Caco-2 (cell line): ENCODE measurements at regions not wholly inside any gene's neighbourhood (a gene's known extent, or its start where the extent isn't known, plus 50 kb on each side); places are given as distances from the start of the nearest gene placed in this dataset.

Source experiments
- BruUV-seq: library from RNA; stranded (reverse); fragments of 400-500 nt; replicated peaks from 2 replicates; lab custom pipeline; 2021; lab: Mats Ljungman, UMichigan
- CTCF ChIA-PET: fragments of 300-600 bp; sonication (Branson Sonifier 250); formaldehyde crosslinking; loops from one replicate; lab custom pipeline; 2022; ENCODE audit warnings: antibody characterized with exemption; lab: Charles Lee
- POLR2A ChIA-PET: fragments of 300-600 bp; sonication (Branson Sonifier 250); formaldehyde crosslinking; loops from one replicate; lab custom pipeline; 2022; ENCODE audit warnings: antibody characterized with exemption; lab: Charles Lee
- DNase-seq, 2 experiments: peaks; one replicate each; pipeline versions ENCODE4 v3.0.0 to v3.0.0-alpha.2; 2020 to 2022
- H3K27me3 ChIP-seq: replicated peaks from 2 replicates; pipeline ENCODE4 v1.6.0; 2011; ENCODE audit warnings: low read length; ENCODE audit not compliant: control insufficient read depth, insufficient read depth
- H3K36me3 ChIP-seq: 2 replicates; pipeline ENCODE4 v1.5.1; 2011; ENCODE audit warnings: low read length; ENCODE audit not compliant: control insufficient read depth, insufficient read depth
- H3K4me1 ChIP-seq: fragments of 250-450 bp; sonication (Bioruptor Pico); 2 replicates; pipeline ENCODE4 v1.5.1; 2020; ENCODE audit warnings: mild to moderate bottlenecking
- H3K4me3 ChIP-seq: 2 replicates; pipeline ENCODE4 v1.5.1; 2011; ENCODE audit warnings: low read depth, mild to moderate bottlenecking, control low read depth, low read length
- H3K9me3 ChIP-seq: fragments of 250-450 bp; sonication (Bioruptor Pico); 2 replicates; pipeline ENCODE4 v1.5.1; 2020; ENCODE audit warnings: mild to moderate bottlenecking, moderate library complexity
- H3K27ac Mint-ChIP-seq: one replicate; pipeline ENCODE4 v1.8.0; 2022; ENCODE audit warnings: mixed read lengths; ENCODE audit not compliant: unreplicated experiment
- H3K27me3 Mint-ChIP-seq: one replicate; pipeline ENCODE4 v1.8.0; 2022; ENCODE audit warnings: mixed read lengths; ENCODE audit not compliant: insufficient read depth, unreplicated experiment
- H3K36me3 Mint-ChIP-seq: one replicate; pipeline ENCODE4 v1.8.0; 2022; ENCODE audit warnings: mild to moderate bottlenecking, mixed read lengths; ENCODE audit not compliant: insufficient read depth, unreplicated experiment
- H3K4me1 Mint-ChIP-seq: one replicate; pipeline ENCODE4 v1.8.0; 2022; ENCODE audit warnings: low read depth, mixed read lengths; ENCODE audit not compliant: unreplicated experiment
- H3K4me3 Mint-ChIP-seq: one replicate; pipeline ENCODE4 v1.8.0; 2022; ENCODE audit warnings: mild to moderate bottlenecking, moderate library complexity, mixed read lengths; ENCODE audit not compliant: unreplicated experiment
- H3K9me3 Mint-ChIP-seq: one replicate; pipeline ENCODE4 v1.8.0; 2022; ENCODE audit warnings: mixed read lengths; ENCODE audit not compliant: unreplicated experiment
- CTCF ChIP-seq, 2 experiments: fragments of 200-600 bp in 1 of 2; IDR thresholded peaks; 1 replicate in 1 of 2; 2 replicates in 1 of 2; pipeline versions ENCODE4 v1.5.1 to v1.8.0; 2011 to 2022; ENCODE audit warnings: antibody characterized with exemption in 1 of 2, control low read depth in 1 of 2, inconsistent platforms in 1 of 2, low read depth in 1 of 2, low read length in 1 of 2, mild to moderate bottlenecking in 1 of 2, moderate library complexity in 1 of 2; ENCODE audit not compliant: insufficient read depth in 1 of 2, severe bottlenecking in 1 of 2, unreplicated experiment in 1 of 2
- intact Hi-C: fragments of 100-400 bp; cut with micrococcal nuclease; formaldehyde crosslinking; loops from one replicate; pipeline ENCODE4 v1.10.0; 2022; ENCODE audit not compliant: unreplicated experiment

- Histone ChIP-seq H3K36me3 (no peaks in the 10 kb centered on the region; the same call in 1 of the 2 replicates), H3K9me3 (no peaks in the 10 kb centered on the region), H3K27me3 (no peaks in the 10 kb centered on the region), H3K4me3 (no peak overlapping the region), H3K4me1 (peaks cover 22% of the 10 kb centered on the region)
- Mint-ChIP-seq H3K9me3 (no peaks in the 10 kb centered on the region), H3K27ac (peak overlapping the region; percentile 56), H3K27me3 (no peaks in the 10 kb centered on the region), H3K4me1 (peaks cover 48% of the 10 kb centered on the region), H3K4me3 (no peak overlapping the region), H3K36me3 (peaks cover 57% of the 10 kb centered on the region)
- POLR2A ChIA-PET = no interaction called here
- intact Hi-C loops = loop anchor here (5.0 kb wide), 1 partner anchor 62 kb away; no protein-coding TSS in a partner anchor
- BruUV-seq = no TSS peak
- TF ChIP-seq CTCF (IDR thresholded peaks at IDR 0.05; ENCODE audit: insufficient read depth in 1 of 2, low read depth in 1 of 2, low read length in 1 of 2, severe bottlenecking in 1 of 2, unreplicated experiment in 1 of 2) = no peak
- CTCF ChIA-PET = interaction anchor here (0.7 to 3.4 kb wide), 2 partner anchors 100 to 109 kb away, joined by 3 to 20 read pairs; no protein-coding TSS in a partner anchor
- DNase-seq = no peak
Observed at GRCh38 chr17:77329741-77330531, 189.2 kb downstream of the SEC14L1 start.

GRCh38 chr17:77330602-77331081, 189.9 kb downstream of the SEC14L1 start:
- Mint-ChIP-seq H3K9me3 (no peaks in the 10 kb centered on the region), H3K36me3 (peaks cover 50% of the 10 kb centered on the region), H3K4me3 (no peak overlapping the region), H3K27ac (peak overlapping the region; percentile 56), H3K4me1 (peaks cover 41% of the 10 kb centered on the region), H3K27me3 (no peaks in the 10 kb centered on the region)
- Histone ChIP-seq H3K4me1 (peaks cover 15% of the 10 kb centered on the region), H3K4me3 (no peak overlapping the region), H3K27me3 (no peaks in the 10 kb centered on the region), H3K36me3 (no peaks in the 10 kb centered on the region; the same call in 1 of the 2 replicates), H3K9me3 (no peaks in the 10 kb centered on the region)
- POLR2A ChIA-PET = no interaction called here
- CTCF ChIA-PET = interaction anchor here (3.4 kb wide), 1 partner anchor 99 kb away, joined by 20 read pairs; no protein-coding TSS in a partner anchor
- no TSS peak for BruUV-seq
- intact Hi-C loops = loop anchor here (1.0 to 5.0 kb wide), 3 partner anchors 62 to 165 kb away; no protein-coding TSS in a partner anchor
- TF ChIP-seq CTCF (IDR thresholded peaks at IDR 0.05; ENCODE audit: insufficient read depth in 1 of 2, low read depth in 1 of 2, low read length in 1 of 2, severe bottlenecking in 1 of 2, unreplicated experiment in 1 of 2) = no peak
- DNase-seq = no peak

- peak; percentile 83 to 89 for DNase-seq
- H3K4me1 Mint-ChIP-seq = peaks cover 34% of the 10 kb centered on the region
- H3K4me1 ChIP-seq = peaks cover 15% of the 10 kb centered on the region
Observed at GRCh38 chr17:77331301-77331864, 190.6 kb downstream of the SEC14L1 start.

More at GRCh38 chr17:77331301-77331864, 190.6 kb downstream of the SEC14L1 start:
- BruUV-seq = no TSS peak
- Histone ChIP-seq H3K9me3 (peaks cover 2% of the 10 kb centered on the region; the same call in 1 of the 2 replicates), H3K36me3 (no peaks in the 10 kb centered on the region; the same call in 1 of the 2 replicates), H3K27me3 (no peaks in the 10 kb centered on the region), H3K4me3 (no peak overlapping the region)
- Mint-ChIP-seq H3K9me3 (peaks cover 3% of the 10 kb centered on the region), H3K4me3 (peak overlapping the region; percentile 41), H3K27me3 (no peaks in the 10 kb centered on the region), H3K36me3 (peaks cover 45% of the 10 kb centered on the region), H3K27ac (peak overlapping the region; percentile 56)
- intact Hi-C loops = loop anchor here (1.0 to 5.0 kb wide), 3 partner anchors 61 to 164 kb away; no protein-coding TSS in a partner anchor
- TF ChIP-seq CTCF (IDR thresholded peaks at IDR 0.05; ENCODE audit: insufficient read depth in 1 of 2, low read depth in 1 of 2, low read length in 1 of 2, severe bottlenecking in 1 of 2, unreplicated experiment in 1 of 2) = peak; percentile 91 to 94
- CTCF ChIA-PET = interaction anchor here (0.6 to 3.4 kb wide), 7 partner anchors 9 to 1678 kb away, joined by 3 to 20 read pairs (median 5); partner anchors contain the start of gene CANT1
- POLR2A ChIA-PET = no interaction called here
